Spleen (tissue), 11 donors: ENCODE measurements at regions not wholly inside any gene's neighbourhood (a gene's known extent, or its start where the extent isn't known, plus 50 kb on each side); places are given as distances from the start of the nearest gene placed in this dataset.
"Not testable (repeated sequence)": the region's sequence is repeated elsewhere in the genome, so short reads cannot be mapped to it uniquely, and the experiment has no call there.

Experiments used
- DNase-seq: peaks from one replicate; pipeline ENCODE4 v3.0.0-alpha.2; 2020
- H3K27ac ChIP-seq, 8 donors: fragments of 200-600 bp; sonication (generic) in 7 of 8; 1 replicate in 4 of 8; 2 replicates in 4 of 8; pipeline versions ENCODE4 v1.5.0 to v1.8.0; 2016 to 2021; ENCODE audit warnings: inconsistent platforms in 4 of 8, mild to moderate bottlenecking in 4 of 8, moderate library complexity in 1 of 8
- H3K27me3 ChIP-seq, 7 donors: fragments of 200-600 bp; sonication (generic) in 6 of 7; replicated peaks in 1 of 7; 1 replicate in 4 of 7; 2 replicates in 3 of 7; pipeline versions ENCODE4 v1.5.0 to v1.8.0; 2016 to 2021; ENCODE audit warnings: inconsistent platforms in 3 of 7, mild to moderate bottlenecking in 1 of 7
- H3K36me3 ChIP-seq, 6 donors: fragments of 200-600 bp; sonication (generic) in 5 of 6; 1 replicate in 4 of 6; 2 replicates in 2 of 6; pipeline versions ENCODE4 v1.5.0 to v1.8.0; 2016 to 2021; ENCODE audit warnings: inconsistent platforms in 2 of 6
- H3K4me1 ChIP-seq, 6 donors: fragments of 200-600 bp; sonication (generic) in 5 of 6; 1 replicate in 3 of 6; 2 replicates in 3 of 6; pipeline versions ENCODE4 v1.5.0 to v1.8.0; 2016 to 2021; ENCODE audit warnings: inconsistent platforms in 3 of 6
- H3K4me3 ChIP-seq, 8 donors: fragments of 200-600 bp; sonication (generic) in 7 of 8; 1 replicate in 4 of 8; 2 replicates in 4 of 8; pipeline versions ENCODE4 v1.5.0 to v1.8.0; 2016 to 2021; ENCODE audit warnings: inconsistent platforms in 4 of 8, mild to moderate bottlenecking in 4 of 8, moderate library complexity in 2 of 8
- H3K9me3 ChIP-seq, 8 donors: fragments of 200-600 bp; sonication (generic) in 7 of 8; 1 replicate in 4 of 8; 2 replicates in 4 of 8; pipeline versions ENCODE4 v1.5.0 to v1.8.0; 2016 to 2021; ENCODE audit warnings: inconsistent platforms in 4 of 8
- POLR2A ChIP-seq, 3 donors: fragments of 450-650 bp; IDR thresholded peaks; one replicate each; pipeline ENCODE4 v1.5.1; 2017; ENCODE audit warnings: antibody characterized with exemption in 3 of 3, mild to moderate bottlenecking in 1 of 3
- POLR2AphosphoS5 ChIP-seq, 3 donors: sonication (generic); formaldehyde crosslinking; IDR thresholded peaks; one replicate each; pipeline ENCODE4 v1.5.1; 2017; ENCODE audit warnings: antibody characterized with exemption in 3 of 3
- WGBS, 5 donors: extraction: QIAGEN DNeasy Blood & Tissue Kit in 3 of 5; methylation state at CpG; one replicate each; pipeline versions ENCODE4 v1.1.5 to v1.1.7; 2013 to 2018; 5-methylcytosine and 5-hydroxymethylcytosine counted together
- intact Hi-C: fragments of 100-400 bp; cut with DNase I; formaldehyde crosslinking; loops from one replicate; pipeline ENCODE4 v1.15.0; 2023; ENCODE audit warnings: low total_unique reads
- TF ChIP-seq, protein P1 (sequence below), 11 experiments: fragments of 200-600 bp in 7 of 11; fragments of 450-650 bp in 4 of 11; sonication (generic) in 4 of 11; IDR thresholded peaks in 8 of 11; conservative IDR thresholded peaks in 3 of 11; 1 replicate in 7 of 11; 2 replicates in 4 of 11; pipeline versions ENCODE4 v1.4.0 to v1.8.0; 2016 to 2021; ENCODE audit warnings: antibody characterized with exemption in 11 of 11, inconsistent platforms in 4 of 11, mild to moderate bottlenecking in 1 of 11
- donor health status: healthy with polysubstance abuse.
- donor health status: DM: no; HTN: no; CAD: no; lungs with moderate emphysema.
- donor health status: DM: no; HTN: no; CAD: no.
- donor health status: Bipolar disorder and iron deficiency.
- donor health status: healthy.
- donor health status: DM: no; HTN: no; CAD: no.
- donor health status: DM: yes; HTN: yes; CAD: no.

DNA sequence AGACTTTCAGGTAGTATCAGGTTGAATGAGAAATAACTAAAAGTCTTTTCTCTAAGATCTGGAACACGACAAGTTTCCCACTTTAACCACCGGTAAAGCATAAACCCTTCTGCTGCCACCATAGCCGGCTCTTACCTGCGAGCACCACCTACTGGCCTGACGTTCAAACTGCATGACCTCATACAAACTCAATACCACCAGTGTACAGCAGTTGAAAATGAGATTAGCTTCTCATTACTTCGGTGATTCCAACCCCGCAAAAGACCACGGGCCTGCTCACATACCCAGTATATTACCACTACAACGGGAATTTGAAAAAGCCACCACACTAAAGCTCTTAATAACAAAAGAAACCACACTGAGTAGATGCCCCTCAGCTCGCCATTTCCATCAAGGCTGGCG is 1238.6 kb downstream of the TMEM121 start:
- H3K4me1 ChIP-seq: peaks cover 0 to 25% (median 2%) of the 10 kb centered on the region in 6 donors
- WGBS, 5 donors: 20 to 29% (median 22%) methylated on average over 8 to 11 of the region's 11 CpGs
- H3K36me3 ChIP-seq, DNase-seq, H3K9me3 ChIP-seq, H3K4me3 ChIP-seq, H3K27ac ChIP-seq, intact Hi-C loops: not testable (repeated sequence)
- H3K27me3 ChIP-seq: peaks cover 0 to 12% (median 0%) of the 10 kb centered on the region in 7 donors
- TF ChIP-seq, protein P1, sequence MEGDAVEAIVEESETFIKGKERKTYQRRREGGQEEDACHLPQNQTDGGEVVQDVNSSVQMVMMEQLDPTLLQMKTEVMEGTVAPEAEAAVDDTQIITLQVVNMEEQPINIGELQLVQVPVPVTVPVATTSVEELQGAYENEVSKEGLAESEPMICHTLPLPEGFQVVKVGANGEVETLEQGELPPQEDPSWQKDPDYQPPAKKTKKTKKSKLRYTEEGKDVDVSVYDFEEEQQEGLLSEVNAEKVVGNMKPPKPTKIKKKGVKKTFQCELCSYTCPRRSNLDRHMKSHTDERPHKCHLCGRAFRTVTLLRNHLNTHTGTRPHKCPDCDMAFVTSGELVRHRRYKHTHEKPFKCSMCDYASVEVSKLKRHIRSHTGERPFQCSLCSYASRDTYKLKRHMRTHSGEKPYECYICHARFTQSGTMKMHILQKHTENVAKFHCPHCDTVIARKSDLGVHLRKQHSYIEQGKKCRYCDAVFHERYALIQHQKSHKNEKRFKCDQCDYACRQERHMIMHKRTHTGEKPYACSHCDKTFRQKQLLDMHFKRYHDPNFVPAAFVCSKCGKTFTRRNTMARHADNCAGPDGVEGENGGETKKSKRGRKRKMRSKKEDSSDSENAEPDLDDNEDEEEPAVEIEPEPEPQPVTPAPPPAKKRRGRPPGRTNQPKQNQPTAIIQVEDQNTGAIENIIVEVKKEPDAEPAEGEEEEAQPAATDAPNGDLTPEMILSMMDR (IDR thresholded peaks at IDR 0.05 in 8 of 11, conservative IDR thresholded peaks at IDR 0.05 in 3 of 11): peak in 9 of 11 experiments; percentile 29 to 65 (median 53)

DNA sequence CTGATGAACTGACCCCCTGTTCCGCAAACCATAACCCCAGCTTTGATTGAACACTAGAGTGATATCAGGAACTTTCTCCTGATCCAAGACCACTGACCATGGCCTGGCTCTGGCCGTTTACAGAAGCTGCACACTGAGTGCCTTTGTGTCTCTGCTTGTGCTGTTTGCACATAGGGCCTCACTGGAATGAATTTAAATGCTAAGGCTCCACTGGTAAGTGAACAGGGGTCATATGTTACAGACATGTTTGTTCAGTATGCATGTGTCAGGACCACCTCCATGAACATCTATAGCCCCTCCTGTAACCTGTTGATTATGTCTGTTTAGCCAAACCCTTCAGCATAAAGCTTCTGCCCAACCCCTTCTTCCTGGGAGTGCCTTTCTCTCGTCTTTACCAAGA is 1239.8 kb downstream of the TMEM121 start:
- no peak for DNase-seq
- 10 to 53% (median 47%) methylated on average over 2 to 3 of the region's 3 CpGs for WGBS, 5 donors

DNA sequence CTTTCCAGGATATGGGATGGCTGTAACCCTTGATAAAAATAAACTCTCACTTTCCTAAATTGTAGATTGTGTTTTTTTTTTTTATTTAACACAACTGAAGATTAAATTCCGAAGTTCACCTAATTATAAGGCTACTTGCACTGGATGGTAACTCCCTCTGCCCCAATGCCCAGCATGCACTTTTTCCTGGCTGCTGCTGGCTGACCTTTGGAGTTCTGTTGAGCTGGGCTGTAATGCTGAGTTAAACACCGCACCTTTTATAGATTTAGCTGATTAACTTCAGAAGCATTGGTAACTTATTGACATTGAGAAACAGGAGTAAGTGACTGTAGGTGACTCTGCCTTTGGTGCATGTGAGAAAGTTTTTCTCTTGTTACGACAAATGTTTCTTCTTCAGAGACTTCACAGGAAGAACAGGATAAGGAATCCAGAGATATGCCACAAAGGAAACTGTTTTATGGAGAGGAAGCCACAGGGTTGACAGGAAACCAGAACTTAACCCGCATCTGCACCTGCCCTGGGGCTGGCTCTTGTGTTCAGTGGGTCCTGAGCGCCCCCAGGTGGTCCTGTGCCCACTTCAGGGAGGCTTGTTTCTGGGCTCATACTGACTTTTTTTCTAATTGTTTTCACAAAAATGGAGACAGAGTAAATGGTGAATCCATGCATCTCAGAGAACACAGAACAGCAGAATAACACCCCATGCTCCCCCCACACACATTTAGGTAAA is 1240.3 kb downstream of the TMEM121 start:
- H3K4me3 ChIP-seq, H3K36me3 ChIP-seq, H3K27ac ChIP-seq, intact Hi-C loops, H3K9me3 ChIP-seq: not testable (repeated sequence)
- Histone ChIP-seq H3K27me3 (peaks cover 0 to 12% (median 0%) of the 10 kb centered on the region in 7 donors), H3K4me1 (peaks cover 0 to 25% (median 2%) of the 10 kb centered on the region in 6 donors)
- TF ChIP-seq, protein P1 (IDR thresholded peaks at IDR 0.05 in 8 of 11, conservative IDR thresholded peaks at IDR 0.05 in 3 of 11): peak in 1 of 11 experiments; percentile 39
- DNase-seq: peak; percentile 81
- 11 to 18% (median 13%) methylated on average over 4 to 5 of the region's 5 CpGs for WGBS, 5 donors

More for the DNA sequence above, 1239.8 kb downstream of the TMEM121 start:
- no peaks in the 10 kb centered on the region for H3K36me3 ChIP-seq
- intact Hi-C loops: no loop called here
- no peak overlapping the region for H3K4me3 ChIP-seq
- H3K27ac ChIP-seq: no peak overlapping the region
- no peaks in the 10 kb centered on the region for H3K9me3 ChIP-seq
- TF ChIP-seq, protein P1 (IDR thresholded peaks at IDR 0.05 in 8 of 11, conservative IDR thresholded peaks at IDR 0.05 in 3 of 11): no peak
- TF ChIP-seq POLR2A (IDR thresholded peaks at IDR 0.05): no peak
- no peak for TF ChIP-seq POLR2AphosphoS5 (IDR thresholded peaks at IDR 0.05)
- H3K4me1 ChIP-seq: peaks cover 0 to 25% (median 2%) of the 10 kb centered on the region in 6 donors
- H3K27me3 ChIP-seq: peaks cover 0 to 12% (median 0%) of the 10 kb centered on the region in 7 donors

DNA sequence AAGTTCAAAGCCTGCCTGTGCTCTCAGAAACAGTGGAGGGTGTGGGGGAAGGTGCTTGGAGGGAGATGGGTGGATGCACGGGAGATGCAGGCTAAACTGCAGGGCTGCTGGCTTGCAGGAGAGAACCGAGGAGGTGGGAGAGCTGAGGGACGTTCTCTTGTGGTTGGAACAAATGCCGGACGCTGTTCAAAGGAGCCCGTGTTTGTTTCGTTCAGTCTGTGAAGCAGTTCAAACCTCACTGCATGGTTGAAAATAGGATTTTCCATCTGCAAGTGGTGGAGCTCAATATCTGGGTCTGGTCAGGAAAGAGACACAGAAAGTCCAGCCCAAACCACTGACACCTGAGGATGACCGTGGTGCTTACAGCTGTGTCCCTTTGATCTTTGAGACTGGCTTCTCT is 1241.8 kb downstream of the TMEM121 start:
- H3K27ac ChIP-seq, H3K36me3 ChIP-seq, DNase-seq, H3K9me3 ChIP-seq, H3K4me3 ChIP-seq, intact Hi-C loops: not testable (repeated sequence)
- WGBS, 5 donors: 32 to 52% (median 47%) methylated on average over 8 of the region's 8 CpGs
- Histone ChIP-seq H3K27me3 (peaks cover 0 to 16% (median 0%) of the 10 kb centered on the region in 7 donors), H3K4me1 (peaks cover 0 to 21% (median 2%) of the 10 kb centered on the region in 6 donors)

DNA sequence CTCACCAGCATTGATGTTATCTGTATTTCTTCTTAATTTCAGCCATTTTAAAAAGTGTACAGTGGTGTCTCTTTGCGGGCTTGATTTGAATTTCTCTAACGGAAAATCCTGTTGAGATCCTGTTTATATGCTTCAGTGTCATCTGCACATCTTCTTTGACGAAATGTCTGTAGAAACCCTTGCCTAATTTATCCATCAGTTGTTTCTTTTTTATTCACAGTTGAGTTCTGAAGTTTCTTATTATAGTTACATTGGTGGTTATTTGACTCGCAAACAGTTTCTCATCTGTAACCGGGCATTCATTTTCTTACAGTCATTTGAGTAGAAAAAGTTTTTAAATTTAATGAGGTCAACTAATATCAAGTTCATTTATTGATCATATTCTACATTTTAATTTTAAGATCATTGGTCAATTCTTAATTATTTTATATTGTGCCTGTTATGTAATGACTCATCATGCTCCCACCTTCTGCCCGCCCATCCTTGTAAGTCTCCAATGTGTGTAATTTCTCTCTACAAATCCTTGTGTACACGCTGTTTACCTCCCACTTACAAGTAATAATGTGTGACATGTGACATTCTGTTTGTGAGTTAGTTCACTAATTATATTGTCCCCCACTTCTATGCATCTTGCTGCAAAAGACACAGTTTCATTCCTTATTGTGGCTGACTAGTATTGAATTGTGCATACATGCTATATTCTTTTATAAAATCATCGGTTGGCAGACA is 1242.8 kb downstream of the TMEM121 start:
- Histone ChIP-seq H3K27me3 (peaks cover 0 to 24% (median 0%) of the 10 kb centered on the region in 7 donors), H3K4me1 (peaks cover 0 to 20% (median 2%) of the 10 kb centered on the region in 6 donors)
- DNase-seq, intact Hi-C loops, H3K9me3 ChIP-seq, H3K36me3 ChIP-seq, H3K4me3 ChIP-seq, H3K27ac ChIP-seq: not testable (repeated sequence)
- 40 to 56% (median 50%) methylated on average over 8 of the region's 8 CpGs for WGBS, 5 donors

DNA sequence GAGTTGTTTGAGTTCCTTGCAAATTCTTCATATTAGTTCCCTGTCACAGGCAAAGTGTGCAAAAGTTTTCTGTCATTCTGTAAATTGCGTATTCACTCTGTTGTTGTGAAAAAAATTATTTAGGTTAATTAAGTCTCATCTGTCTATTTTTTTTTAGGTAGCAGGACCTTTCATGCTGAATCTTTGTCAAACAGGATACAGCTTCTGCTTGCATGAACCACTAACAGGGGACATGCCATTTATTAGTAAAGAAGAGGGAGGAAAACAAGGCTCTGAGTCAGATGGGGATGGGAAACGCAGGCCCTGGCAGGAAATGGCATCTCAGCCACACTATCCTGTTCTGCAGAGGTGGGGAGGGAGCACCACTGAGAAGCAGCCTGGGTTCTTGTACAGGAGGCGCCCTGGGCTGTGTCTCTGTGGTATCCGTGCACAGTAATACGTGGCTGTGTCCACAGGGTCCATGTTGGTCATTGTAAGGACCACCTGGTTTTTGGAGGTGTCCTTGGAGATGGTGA is 1243.8 kb downstream of the TMEM121 start:
- H3K4me3 ChIP-seq, H3K27ac ChIP-seq, DNase-seq, H3K9me3 ChIP-seq, H3K36me3 ChIP-seq, intact Hi-C loops: not testable (repeated sequence)
- Histone ChIP-seq H3K27me3 (peaks cover 0 to 27% (median 0%) of the 10 kb centered on the region in 7 donors), H3K4me1 (peaks cover 0 to 21% (median 4%) of the 10 kb centered on the region in 6 donors)
- WGBS, 5 donors: 15 to 33% (median 29%) methylated on average over 1 to 2 of the region's 5 CpGs
